Type B pancreatic cell (in vitro differentiated cells): ENCODE measurements at regions not wholly inside any gene's neighbourhood (a gene's known extent, or its start where the extent isn't known, plus 50 kb on each side); places are given as distances from the start of the nearest gene placed in this dataset.

Experiments used
- DNase-seq: peaks from one replicate; pipeline ENCODE4 v3.0.0; 2021; ENCODE audit warnings: mixed read lengths; ENCODE audit not compliant: unreplicated experiment; ENCODE audit errors: extremely low spot score
- H3K27ac Mint-ChIP-seq: 2 replicates; pipeline ENCODE4 v1.8.0; 2021; ENCODE audit warnings: mild to moderate bottlenecking, mixed read lengths
- H3K27me3 Mint-ChIP-seq: 2 replicates; pipeline ENCODE4 v1.8.0; 2021; ENCODE audit warnings: mixed read lengths
- H3K36me3 Mint-ChIP-seq: 2 replicates; pipeline ENCODE4 v1.8.0; 2021; ENCODE audit warnings: mixed read lengths
- H3K4me1 Mint-ChIP-seq: one replicate; pipeline ENCODE4 v1.8.0; 2021; ENCODE audit warnings: mixed read lengths; ENCODE audit not compliant: unreplicated experiment
- H3K4me3 Mint-ChIP-seq: 2 replicates; pipeline ENCODE4 v1.8.0; 2021; ENCODE audit warnings: mild to moderate bottlenecking, mixed read lengths
- H3K9me3 Mint-ChIP-seq: 2 replicates; pipeline ENCODE4 v1.8.0; 2021; ENCODE audit warnings: mixed read lengths
- CTCF ChIP-seq: fragments of 200-600 bp; sonication (generic); conservative IDR thresholded peaks from 2 replicates; pipeline ENCODE4 v1.5.0; 2021; ENCODE audit warnings: antibody characterized with exemption, mild to moderate bottlenecking

GRCh38 chr5:120151181-120151580 lies 312.9 kb upstream of the PRR16 start:
- peaks cover 3% of the 10 kb centered on the region for H3K4me1 Mint-ChIP-seq
- no peak for DNase-seq
- H3K27me3 Mint-ChIP-seq: no peaks in the 10 kb centered on the region
- TF ChIP-seq CTCF: no peak
- H3K4me3 Mint-ChIP-seq: no peak overlapping the region
- H3K9me3 Mint-ChIP-seq: peaks cover under 1% of the 10 kb centered on the region
- no peaks in the 10 kb centered on the region for H3K36me3 Mint-ChIP-seq
- H3K27ac Mint-ChIP-seq: no peak overlapping the region

- TF ChIP-seq CTCF: no peak
- no peaks in the 10 kb centered on the region for H3K27me3 Mint-ChIP-seq
- peaks cover 3% of the 10 kb centered on the region for H3K4me1 Mint-ChIP-seq
- no peak overlapping the region for H3K4me3 Mint-ChIP-seq
- no peak for DNase-seq
- no peaks in the 10 kb centered on the region for H3K36me3 Mint-ChIP-seq
- no peak overlapping the region for H3K27ac Mint-ChIP-seq
- no peaks in the 10 kb centered on the region for H3K9me3 Mint-ChIP-seq
Observed at GRCh38 chr5:120151825-120152224, 312.3 kb upstream of the PRR16 start.

GRCh38 chr5:120152472-120152871 lies 311.6 kb upstream of the PRR16 start:
- no peaks in the 10 kb centered on the region for H3K36me3 Mint-ChIP-seq
- peaks cover 3% of the 10 kb centered on the region for H3K4me1 Mint-ChIP-seq
- H3K27ac Mint-ChIP-seq: no peak overlapping the region
- TF ChIP-seq CTCF: no peak
- no peak for DNase-seq
- H3K4me3 Mint-ChIP-seq: no peak overlapping the region
- H3K9me3 Mint-ChIP-seq: no peaks in the 10 kb centered on the region
- H3K27me3 Mint-ChIP-seq: no peaks in the 10 kb centered on the region

- Mint-ChIP-seq H3K4me3 (no peak overlapping the region), H3K36me3 (no peaks in the 10 kb centered on the region), H3K27ac (no peak overlapping the region), H3K9me3 (no peaks in the 10 kb centered on the region), H3K27me3 (no peaks in the 10 kb centered on the region), H3K4me1 (peaks cover 3% of the 10 kb centered on the region)
- DNase-seq: no peak
- no peak for TF ChIP-seq CTCF
Observed at GRCh38 chr5:120152931-120153330, 311.2 kb upstream of the PRR16 start.

- H3K4me1 Mint-ChIP-seq: peaks cover 3% of the 10 kb centered on the region
- no peak for TF ChIP-seq CTCF
- no peak overlapping the region for H3K4me3 Mint-ChIP-seq
- no peak overlapping the region for H3K27ac Mint-ChIP-seq
- H3K36me3 Mint-ChIP-seq: no peaks in the 10 kb centered on the region
- no peak for DNase-seq
- no peaks in the 10 kb centered on the region for H3K27me3 Mint-ChIP-seq
- H3K9me3 Mint-ChIP-seq: no peaks in the 10 kb centered on the region
Observed at GRCh38 chr5:120153551-120153950, 310.5 kb upstream of the PRR16 start.

GRCh38 chr5:120155873-120156272 lies 308.2 kb upstream of the PRR16 start:
- no peak for TF ChIP-seq CTCF
- no peak for DNase-seq
- Mint-ChIP-seq H3K27ac (no peak overlapping the region), H3K27me3 (no peaks in the 10 kb centered on the region), H3K4me3 (no peak overlapping the region), H3K9me3 (no peaks in the 10 kb centered on the region), H3K36me3 (no peaks in the 10 kb centered on the region), H3K4me1 (peaks cover 16% of the 10 kb centered on the region)
